ENCODE measurements at regions not wholly inside any gene's neighbourhood (a gene's known extent, or its start where the extent isn't known, plus 50 kb on each side); places are given as distances from the start of the nearest gene placed in this dataset.

- no peak for TF ChIP-seq CTCF (IDR thresholded peaks at IDR 0.05)
- no peak for TF ChIP-seq POLR2A (IDR thresholded peaks at IDR 0.05)
- TF ChIP-seq EP300 (IDR thresholded peaks at IDR 0.05): no peak
Measured at GRCh38 chr16:86060381-86061317, 161.7 kb downstream of the IRF8 start.
